ENCODE measurements at regions not wholly inside any gene's neighbourhood (a gene's known extent, or its start where the extent isn't known, plus 50 kb on each side); places are given as distances from the start of the nearest gene placed in this dataset.

- TF ChIP-seq PATZ1 (CRISPR knock-in tag; IDR thresholded peaks at IDR 0.05; ENCODE audit: borderline replicate concordance) (no peak), ARNTL (CRISPR knock-in tag; IDR thresholded peaks at IDR 0.05; ENCODE audit: borderline replicate concordance, low read depth) (no peak), ZNF70 (CRISPR knock-in tag; IDR thresholded peaks at IDR 0.05) (no peak)
These were observed 149.0 kb upstream of the C1orf87 start (continued) for GRCh38 chr1:60222360-60223115.

- no peak for ATAC-seq
- TF ChIP-seq ZFP30 (CRISPR knock-in tag; IDR thresholded peaks at IDR 0.05) (no peak), CSDC2 (CRISPR knock-in tag; IDR thresholded peaks at IDR 0.05) (no peak), ZNF70 (CRISPR knock-in tag; IDR thresholded peaks at IDR 0.05) (no peak), ZNF8 (CRISPR knock-in tag; IDR thresholded peaks at IDR 0.05) (no peak), TOX (CRISPR knock-in tag; IDR thresholded peaks at IDR 0.05; ENCODE audit: borderline replicate concordance) (no peak), ZC3H10 (CRISPR knock-in tag; IDR thresholded peaks at IDR 0.05) (no peak), BACH2 (CRISPR knock-in tag; IDR thresholded peaks at IDR 0.05; ENCODE audit: borderline replicate concordance) (no peak), TSHZ2 (CRISPR knock-in tag; IDR thresholded peaks at IDR 0.05) (no peak), ARNTL (CRISPR knock-in tag; IDR thresholded peaks at IDR 0.05; ENCODE audit: borderline replicate concordance, low read depth) (no peak), CSRNP3 (CRISPR knock-in tag; IDR thresholded peaks at IDR 0.05) (no peak), CREB5 (CRISPR knock-in tag; IDR thresholded peaks at IDR 0.05; ENCODE audit: low read depth) (no peak), OSR1 (CRISPR knock-in tag; IDR thresholded peaks at IDR 0.05) (no peak), SNAI2 (CRISPR knock-in tag; IDR thresholded peaks at IDR 0.05) (no peak), PPARA (CRISPR knock-in tag; IDR thresholded peaks at IDR 0.05; ENCODE audit: borderline replicate concordance) (no peak), PATZ1 (CRISPR knock-in tag; IDR thresholded peaks at IDR 0.05; ENCODE audit: borderline replicate concordance) (no peak), ZNF565 (CRISPR knock-in tag; conservative IDR thresholded peaks at IDR 0.05; ENCODE audit: low read depth) (no peak), ZFP3 (CRISPR knock-in tag; IDR thresholded peaks at IDR 0.05) (no peak), RARB (CRISPR knock-in tag; IDR thresholded peaks at IDR 0.05) (no peak), GLIS3 (CRISPR knock-in tag; IDR thresholded peaks at IDR 0.05) (no peak), ESRRG (CRISPR knock-in tag; IDR thresholded peaks at IDR 0.05) (no peak)
These were observed 139.7 kb upstream of the C1orf87 start for GRCh38 chr1:60213253-60213652.

- ATAC-seq, result no peak
- TF ChIP-seq CREB5 (CRISPR knock-in tag; IDR thresholded peaks at IDR 0.05; ENCODE audit: low read depth), result no peak
- TF ChIP-seq BACH2 (CRISPR knock-in tag; IDR thresholded peaks at IDR 0.05; ENCODE audit: borderline replicate concordance), result no peak
- no peak for TF ChIP-seq ZNF8 (CRISPR knock-in tag; IDR thresholded peaks at IDR 0.05)
- no peak for TF ChIP-seq CSDC2 (CRISPR knock-in tag; IDR thresholded peaks at IDR 0.05)
- TF ChIP-seq CSRNP3 (CRISPR knock-in tag; IDR thresholded peaks at IDR 0.05), result no peak
- TF ChIP-seq ISL1 (CRISPR knock-in tag; IDR thresholded peaks at IDR 0.05), result no peak
- TF ChIP-seq TCF4 (CRISPR knock-in tag; IDR thresholded peaks at IDR 0.05; ENCODE audit: borderline replicate concordance), result no peak
- no peak for TF ChIP-seq ZFP30 (CRISPR knock-in tag; IDR thresholded peaks at IDR 0.05)
- no peak for TF ChIP-seq POU6F1 (CRISPR knock-in tag; IDR thresholded peaks at IDR 0.05; ENCODE audit: borderline replicate concordance, low read depth)
- no peak for TF ChIP-seq ZFP3 (CRISPR knock-in tag; IDR thresholded peaks at IDR 0.05)
- TF ChIP-seq RARB (CRISPR knock-in tag; IDR thresholded peaks at IDR 0.05), result no peak
- no peak for TF ChIP-seq TOX (CRISPR knock-in tag; IDR thresholded peaks at IDR 0.05; ENCODE audit: borderline replicate concordance)
- no peak for TF ChIP-seq ZNF70 (CRISPR knock-in tag; IDR thresholded peaks at IDR 0.05)
These were observed 122.5 kb upstream of the C1orf87 start for GRCh38 chr1:60196026-60196425.
